22Rv1 (cell line): ENCODE measurements at regions not wholly inside any gene's neighbourhood (a gene's known extent, or its start where the extent isn't known, plus 50 kb on each side); places are given as distances from the start of the nearest gene placed in this dataset.

ENCODE experiments used
- CTCF ChIP-seq: fragments of 450-650 bp; IDR thresholded peaks from 2 replicates; pipeline ENCODE4 v1.5.1; 2017; ENCODE audit warnings: mild to moderate bottlenecking
- ZFX ChIP-seq: fragments of 450-650 bp; IDR thresholded peaks from 2 replicates; pipeline ENCODE4 v1.6.1; 2017; ENCODE audit warnings: antibody characterized with exemption, borderline replicate concordance

- TF ChIP-seq CTCF (no peak), ZFX (no peak)
Observed at GRCh38 chr11:109994907-109995306, 98.3 kb upstream of the ZC3H12C start.
